NT2/D1 (cell line): ENCODE measurements at regions not wholly inside any gene's neighbourhood (a gene's known extent, or its start where the extent isn't known, plus 50 kb on each side); places are given as distances from the start of the nearest gene placed in this dataset.

Source experiments
- YY1 ChIP-seq: IDR thresholded peaks from 2 replicates; pipeline ENCODE4 v1.6.1; 2011; ENCODE audit not compliant: insufficient read length, insufficient read depth
- ZNF274 ChIP-seq: IDR thresholded peaks from 2 replicates; pipeline ENCODE4 v1.6.1; 2011; ENCODE audit warnings: mild to moderate bottlenecking, low read depth, low read length

GRCh38 chr20:52518735-52519134 lies 327.2 kb upstream of the ZFP64 start:
- TF ChIP-seq ZNF274 (no peak), YY1 (no peak)
